ENCODE measurements at regions not wholly inside any gene's neighbourhood (a gene's known extent, or its start where the extent isn't known, plus 50 kb on each side); places are given as distances from the start of the nearest gene placed in this dataset.

DNA sequence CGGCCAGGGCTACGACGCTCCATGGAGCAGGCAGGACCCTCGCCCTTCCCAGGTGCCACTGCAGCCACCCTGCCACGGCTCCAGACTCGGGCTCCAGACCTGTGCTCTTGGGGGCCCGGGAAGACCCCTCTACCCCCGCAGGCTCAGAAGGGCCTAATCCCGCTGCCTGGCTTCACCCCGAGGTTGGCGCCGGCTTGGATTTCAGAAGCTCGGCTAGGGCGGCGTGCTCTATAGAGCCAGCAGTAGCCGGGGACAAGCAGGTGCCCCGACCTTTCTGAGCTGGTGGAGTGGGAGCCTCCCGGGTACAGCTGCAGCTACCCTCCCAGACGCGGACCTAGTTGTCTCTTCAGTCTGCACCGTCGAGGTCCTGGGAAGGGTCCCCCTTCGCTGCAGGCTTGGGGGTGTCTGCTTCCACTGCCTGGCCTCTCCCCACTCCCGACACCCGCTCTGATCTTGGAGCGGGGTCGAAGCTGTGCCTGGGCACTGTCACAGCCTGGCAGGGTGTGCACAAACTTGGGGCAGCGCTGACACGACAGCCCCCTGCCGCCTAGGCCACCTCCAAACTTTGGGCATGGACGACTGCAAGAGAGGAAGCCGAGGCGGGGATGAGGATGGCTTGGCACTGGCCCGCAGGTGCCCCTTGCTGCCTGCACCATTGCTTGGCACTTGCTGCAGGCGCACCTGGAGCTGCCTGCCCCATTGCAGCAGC, 1366.1 kb upstream of the CDH9 start:
- TF ChIP-seq, protein P1, sequence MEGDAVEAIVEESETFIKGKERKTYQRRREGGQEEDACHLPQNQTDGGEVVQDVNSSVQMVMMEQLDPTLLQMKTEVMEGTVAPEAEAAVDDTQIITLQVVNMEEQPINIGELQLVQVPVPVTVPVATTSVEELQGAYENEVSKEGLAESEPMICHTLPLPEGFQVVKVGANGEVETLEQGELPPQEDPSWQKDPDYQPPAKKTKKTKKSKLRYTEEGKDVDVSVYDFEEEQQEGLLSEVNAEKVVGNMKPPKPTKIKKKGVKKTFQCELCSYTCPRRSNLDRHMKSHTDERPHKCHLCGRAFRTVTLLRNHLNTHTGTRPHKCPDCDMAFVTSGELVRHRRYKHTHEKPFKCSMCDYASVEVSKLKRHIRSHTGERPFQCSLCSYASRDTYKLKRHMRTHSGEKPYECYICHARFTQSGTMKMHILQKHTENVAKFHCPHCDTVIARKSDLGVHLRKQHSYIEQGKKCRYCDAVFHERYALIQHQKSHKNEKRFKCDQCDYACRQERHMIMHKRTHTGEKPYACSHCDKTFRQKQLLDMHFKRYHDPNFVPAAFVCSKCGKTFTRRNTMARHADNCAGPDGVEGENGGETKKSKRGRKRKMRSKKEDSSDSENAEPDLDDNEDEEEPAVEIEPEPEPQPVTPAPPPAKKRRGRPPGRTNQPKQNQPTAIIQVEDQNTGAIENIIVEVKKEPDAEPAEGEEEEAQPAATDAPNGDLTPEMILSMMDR (IDR thresholded peaks at IDR 0.05; ENCODE audit: control extremely low read depth in 1 of 3, insufficient read depth in 1 of 3, low read depth in 1 of 3, low read length in 3 of 3): no peak
- TF ChIP-seq JUND (IDR thresholded peaks at IDR 0.05; ENCODE audit: low read length) (no peak), SP4 (IDR thresholded peaks at IDR 0.05; ENCODE audit: low read length) (no peak), CHD1 (IDR thresholded peaks at IDR 0.05; ENCODE audit: low read depth, low read length) (no peak), ASH2L (IDR thresholded peaks at IDR 0.05; ENCODE audit: low read length) (no peak)

Measured in H1 (cell line).